Amniotic stem cell (primary cell): ENCODE measurements at regions not wholly inside any gene's neighbourhood (a gene's known extent, or its start where the extent isn't known, plus 50 kb on each side); places are given as distances from the start of the nearest gene placed in this dataset.

Experiments used
- DNase-seq: peaks from one replicate; lab custom pipeline; 2025; lab: John Stamatoyannopoulos, UW

DNA sequence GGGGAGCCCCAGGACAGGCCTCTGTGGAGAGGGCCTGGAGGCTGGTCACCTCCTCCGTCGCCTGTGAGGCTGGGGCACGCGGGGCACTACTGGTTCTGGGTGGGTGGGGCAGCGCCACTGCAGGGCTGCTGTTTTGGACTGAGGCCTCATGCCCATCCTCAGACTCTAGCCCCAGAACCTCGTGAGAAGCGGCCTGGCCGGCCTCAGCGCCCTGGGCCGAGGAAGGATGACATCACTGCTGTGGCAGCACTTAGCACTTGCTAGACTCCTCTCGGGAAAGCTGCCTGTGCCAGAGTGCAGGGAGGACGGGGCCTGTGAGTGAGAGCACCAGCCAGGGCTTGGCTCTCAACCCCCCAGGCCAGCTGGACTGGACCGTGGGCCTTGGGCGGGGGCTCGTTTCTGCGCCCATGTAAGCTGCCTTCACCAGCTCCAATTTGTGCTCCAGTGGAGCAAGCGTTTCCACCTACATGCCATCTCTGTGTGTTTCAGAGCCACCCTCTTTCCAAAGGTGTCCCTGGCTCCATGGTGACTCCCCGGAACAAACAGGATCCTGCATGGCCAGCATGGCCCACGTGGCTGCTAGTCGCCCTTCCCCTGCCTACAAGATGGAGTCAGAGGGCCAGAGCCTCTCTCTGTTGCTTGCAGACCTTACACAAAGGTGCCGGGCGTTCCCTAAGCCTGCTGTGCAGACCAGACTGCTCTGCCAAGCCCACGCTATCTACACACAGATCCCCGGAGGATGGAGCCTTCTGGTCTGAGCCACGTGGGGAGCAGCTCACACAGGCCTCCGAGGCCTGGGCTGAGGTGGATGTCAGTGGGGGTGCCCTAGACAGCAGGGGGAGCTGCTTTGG is 102.9 kb downstream of the CTTN start:
- DNase-seq = no peak

DNA sequence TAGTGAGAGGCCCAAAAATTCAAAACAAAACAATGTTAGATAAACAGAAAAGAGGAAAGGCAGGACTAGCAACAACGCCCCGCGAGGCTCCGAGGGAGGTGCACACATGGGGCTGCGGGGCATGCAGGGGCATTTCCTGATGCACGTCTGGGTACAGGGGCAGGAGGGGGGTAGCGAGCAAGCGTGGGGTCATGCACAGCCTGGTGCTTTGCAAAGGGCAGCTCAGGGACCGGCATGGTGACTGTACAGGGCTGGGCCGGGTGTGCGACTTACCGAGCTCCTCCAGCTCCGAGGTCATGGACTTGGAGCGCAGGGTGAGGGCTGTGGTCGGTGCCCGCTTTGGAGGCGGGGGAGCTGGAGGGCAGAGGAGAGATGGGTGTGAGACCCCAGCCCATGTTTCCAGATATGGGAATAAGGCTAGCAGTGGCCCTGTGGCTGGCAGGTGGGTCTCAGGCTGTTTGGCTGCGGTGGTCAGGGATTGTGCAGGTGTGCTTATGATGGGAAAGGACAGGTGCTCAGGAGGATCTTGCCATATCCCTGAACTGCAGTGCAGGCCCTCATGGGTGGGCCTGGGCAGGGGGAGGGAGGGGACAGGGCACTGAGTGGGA is 103.7 kb downstream of the CTTN start:
- no peak for DNase-seq

DNA sequence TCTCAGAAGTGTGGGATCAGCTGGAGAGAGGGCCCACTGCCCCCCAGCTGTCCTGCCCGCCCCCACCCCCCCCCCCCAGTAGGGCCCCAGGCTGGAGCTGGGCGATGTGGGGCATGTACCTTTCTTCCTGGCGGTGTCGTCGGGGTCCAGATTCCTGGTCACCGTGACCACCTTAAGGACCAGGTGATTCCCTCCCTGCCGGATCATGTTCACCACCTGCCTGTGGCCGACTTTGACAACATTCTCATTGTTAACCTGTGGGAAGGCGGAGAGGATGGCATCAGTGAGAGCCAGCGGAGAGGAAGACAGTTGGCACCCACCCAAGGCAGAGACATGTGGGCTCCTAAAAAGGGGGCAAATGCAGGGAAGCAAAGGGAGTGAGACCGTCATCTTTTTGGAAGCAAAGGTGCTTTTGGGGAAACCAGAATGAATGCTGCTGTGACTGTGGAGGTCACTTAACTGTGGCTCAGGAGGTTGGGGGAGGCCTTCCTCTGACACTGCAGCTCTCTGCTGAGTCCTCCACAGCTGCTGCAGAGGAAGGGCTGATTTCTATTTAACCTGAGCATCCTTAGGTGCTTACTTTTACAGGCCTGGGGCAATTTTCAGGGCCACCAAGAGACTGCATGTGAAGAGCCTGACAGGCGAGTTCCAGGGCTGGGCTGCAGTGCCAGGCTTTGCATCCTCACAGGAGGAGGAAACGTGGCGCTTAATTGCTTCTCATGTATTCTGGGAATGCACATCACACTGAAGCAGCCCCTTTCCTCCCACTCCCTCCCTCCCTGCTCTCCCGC is 104.5 kb downstream of the CTTN start:
- no peak for DNase-seq

DNA sequence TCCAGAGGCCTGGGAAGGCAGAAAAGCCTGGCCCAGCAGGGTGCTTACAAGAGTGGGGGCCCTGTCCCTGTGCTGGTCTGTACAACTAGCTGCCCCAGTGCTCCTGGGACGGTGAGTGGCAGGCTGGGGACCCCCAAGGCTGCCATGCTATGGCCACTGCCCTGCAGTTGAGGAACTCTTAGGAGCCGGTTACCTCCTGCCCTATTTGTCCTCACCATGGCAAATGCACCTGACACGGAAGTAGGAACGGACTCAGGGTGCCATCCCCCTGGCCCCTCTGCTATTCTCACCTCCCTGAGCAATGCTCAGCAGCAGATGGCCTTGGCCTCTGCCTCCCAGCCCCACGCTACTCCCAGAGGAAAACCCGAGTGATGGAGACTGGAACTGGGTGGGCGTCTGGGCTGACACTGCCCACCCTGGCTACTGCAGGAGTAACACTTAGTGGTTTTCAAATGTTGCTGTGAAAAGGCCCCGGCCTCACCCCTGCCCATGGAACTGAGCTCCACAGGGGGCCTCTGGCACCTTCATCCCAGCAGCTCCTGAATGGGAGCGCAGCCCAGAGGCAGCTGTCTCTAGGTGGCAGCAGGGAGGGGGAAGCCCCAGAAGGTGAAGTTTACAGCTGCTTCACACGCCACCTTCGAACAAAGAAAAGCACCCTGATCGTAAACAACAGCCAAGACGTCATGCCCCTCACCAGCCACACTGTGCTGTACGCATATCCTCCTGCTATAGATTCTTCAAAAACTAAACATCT is 105.3 kb downstream of the CTTN start:
- DNase-seq = no peak

DNA sequence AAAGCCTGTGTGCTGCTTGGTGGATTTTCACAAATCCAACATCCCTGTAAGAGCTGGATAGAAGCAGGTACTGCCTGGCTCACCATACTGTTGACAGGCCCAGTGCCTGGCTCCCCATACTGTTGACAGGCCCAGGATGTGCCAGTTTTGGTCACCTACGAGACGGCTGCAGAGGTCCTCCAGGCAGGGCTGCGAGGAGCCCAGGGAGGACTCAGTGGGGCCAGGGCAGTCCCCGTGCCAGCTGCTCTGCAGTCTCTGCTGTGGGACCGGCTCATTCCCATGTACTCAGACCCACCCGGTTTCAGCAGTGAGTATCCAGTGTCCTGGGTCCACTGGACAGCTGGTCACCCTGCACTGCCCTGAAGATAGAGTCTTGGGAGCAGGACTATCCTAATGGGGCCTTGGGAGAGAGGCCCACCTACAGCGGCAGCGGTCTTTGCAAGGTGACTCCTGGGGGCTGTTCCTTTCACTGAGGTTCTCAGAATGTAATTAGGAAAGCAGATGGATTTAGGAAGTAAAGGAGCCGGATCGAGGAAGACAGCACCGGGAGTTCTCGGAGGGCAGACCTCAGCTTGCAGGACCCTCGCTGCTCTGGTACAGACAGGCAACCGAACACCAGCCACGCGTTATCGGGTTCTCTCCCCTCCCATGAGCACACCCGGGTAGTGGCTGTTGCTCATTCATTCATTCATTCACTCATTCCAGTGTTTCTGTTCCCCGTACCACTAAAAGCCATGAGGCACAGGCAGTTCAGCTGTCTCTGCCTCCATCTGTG is 106.1 kb downstream of the CTTN start:
- DNase-seq = no peak

DNA sequence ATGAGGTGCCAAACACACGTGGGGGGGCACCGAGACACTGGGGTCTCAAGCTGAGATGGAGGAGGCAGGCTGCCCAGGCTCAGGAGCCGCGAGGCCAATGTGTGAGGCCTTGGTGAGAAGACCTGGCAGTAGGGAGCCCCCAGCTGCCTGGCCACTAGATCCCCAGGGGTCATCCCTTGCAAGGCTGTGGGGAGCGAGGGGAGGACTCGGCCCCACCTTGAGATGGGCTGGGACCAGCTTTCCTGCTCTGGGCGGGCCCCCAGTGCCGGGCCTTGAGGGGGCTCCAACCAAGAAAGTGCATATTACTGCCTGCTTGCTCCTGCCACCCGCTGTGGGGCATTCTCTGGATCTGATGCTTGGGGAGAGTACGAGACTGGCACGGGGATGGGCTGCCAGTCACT is 107.0 kb downstream of the CTTN start:
- no peak for DNase-seq

DNA sequence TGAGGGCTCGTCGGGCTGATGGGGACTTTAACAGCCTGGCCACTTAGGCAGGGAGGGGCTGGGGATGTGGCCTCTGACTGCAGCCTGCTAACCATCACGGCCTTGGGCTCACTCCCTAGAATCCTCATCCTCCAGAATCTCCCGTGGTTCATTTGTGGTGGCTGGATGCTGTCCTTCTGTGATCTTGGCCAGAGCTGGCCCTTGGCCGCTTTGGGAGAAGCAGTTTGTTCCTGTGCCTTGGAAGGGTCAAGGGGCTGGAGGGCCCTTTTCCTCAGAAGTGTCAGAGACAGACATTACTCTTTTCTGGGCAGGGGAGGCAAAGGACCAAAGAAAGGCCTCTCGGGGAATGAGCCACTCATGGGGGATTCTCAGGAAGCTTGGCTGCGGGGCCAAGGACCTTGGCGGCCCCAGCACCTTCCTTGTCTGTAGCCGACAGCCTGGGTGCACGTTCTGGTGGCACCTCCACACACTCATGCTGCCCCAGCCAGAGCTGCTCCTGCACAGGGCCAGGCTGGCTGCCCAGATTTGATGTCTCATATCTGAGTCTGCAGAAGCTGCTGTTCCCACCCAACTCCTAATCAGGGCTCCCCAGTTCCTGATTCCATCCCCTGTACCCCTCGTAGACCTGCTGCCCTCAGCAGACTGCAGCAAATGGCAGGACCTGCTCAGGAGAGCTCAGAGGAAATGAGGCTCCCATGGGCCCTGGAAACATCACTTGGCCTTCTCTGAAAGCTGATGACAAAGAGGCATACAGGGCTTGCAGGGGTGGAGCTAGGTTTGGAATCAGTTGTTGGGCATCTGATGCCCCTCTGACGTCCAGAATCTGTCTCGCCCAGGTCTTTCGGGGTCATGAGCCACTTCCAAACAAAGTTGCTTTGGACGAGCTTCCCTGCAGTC is 107.7 kb downstream of the CTTN start:
- DNase-seq = no peak

DNA sequence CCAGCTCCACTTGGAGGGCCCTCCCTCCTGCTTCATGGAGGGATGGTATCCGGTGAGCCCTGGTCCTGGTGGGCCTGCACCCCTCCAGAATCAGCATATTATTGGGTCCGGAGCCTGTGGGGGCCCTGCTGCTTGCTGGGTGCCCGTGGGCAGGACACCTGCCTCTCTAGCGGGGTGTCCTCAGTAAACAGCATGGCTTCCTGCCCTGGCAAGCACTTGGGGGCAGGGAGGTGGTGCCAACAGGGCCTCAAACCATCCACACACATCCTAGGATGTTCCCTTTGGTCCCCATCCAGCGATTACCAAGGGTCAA is 108.3 kb downstream of the CTTN start:
- DNase-seq = no peak

DNA sequence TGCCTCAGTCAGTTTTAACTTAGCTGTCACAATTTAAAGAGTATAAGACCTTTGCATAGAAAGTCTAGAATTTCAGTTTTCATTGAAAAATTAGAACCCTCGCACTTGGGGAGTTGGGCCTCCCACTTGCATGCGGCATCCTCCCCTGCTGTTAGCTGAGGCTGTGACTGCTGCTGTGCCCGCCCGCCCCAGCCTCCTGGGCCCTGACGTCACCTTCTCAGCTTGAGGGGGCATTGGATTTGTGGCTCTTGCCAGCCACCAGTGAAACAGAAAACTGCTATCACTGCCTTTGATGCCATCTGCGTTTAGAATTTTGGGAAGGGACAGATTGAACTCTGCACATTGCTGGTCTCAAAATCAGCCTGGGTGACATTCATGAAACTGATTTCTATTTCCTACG is 108.7 kb downstream of the CTTN start:
- no peak for DNase-seq

DNA sequence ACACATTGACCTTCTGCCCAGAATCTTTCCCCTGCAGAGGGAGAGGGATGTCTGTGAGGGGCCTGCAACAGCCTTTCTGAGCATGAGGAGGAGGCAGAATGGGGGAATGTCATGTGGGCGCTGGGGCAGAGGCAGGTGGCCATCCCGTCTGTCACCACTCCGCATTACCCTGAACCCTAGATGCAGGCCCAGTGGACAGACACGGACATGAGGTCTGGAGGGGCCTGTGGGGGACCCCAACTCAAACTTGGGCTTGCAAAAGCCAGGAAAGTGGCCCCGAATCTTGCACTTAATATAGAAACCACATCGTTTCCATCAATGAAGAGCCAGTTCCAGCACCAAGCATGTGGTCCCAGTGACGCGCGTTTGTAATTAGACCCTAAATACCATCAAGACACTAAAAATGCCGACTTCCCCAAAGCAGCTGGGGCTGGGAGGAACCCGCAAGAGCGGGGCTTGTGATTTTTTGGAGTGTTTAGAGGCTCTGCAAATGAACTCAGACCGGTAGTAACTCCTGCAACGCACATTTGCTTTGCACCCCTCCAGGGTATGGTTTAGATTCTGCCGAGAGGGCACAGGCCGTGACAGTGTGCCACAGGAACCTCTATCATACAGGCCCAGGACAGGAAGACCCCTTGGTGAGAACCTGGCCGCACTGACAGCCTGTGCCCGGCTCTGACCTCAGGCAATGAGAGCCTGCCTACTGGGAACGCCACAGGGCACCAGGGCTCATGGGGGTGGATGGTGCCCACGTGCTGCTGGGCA is 109.3 kb downstream of the CTTN start:
- DNase-seq = no peak

DNA sequence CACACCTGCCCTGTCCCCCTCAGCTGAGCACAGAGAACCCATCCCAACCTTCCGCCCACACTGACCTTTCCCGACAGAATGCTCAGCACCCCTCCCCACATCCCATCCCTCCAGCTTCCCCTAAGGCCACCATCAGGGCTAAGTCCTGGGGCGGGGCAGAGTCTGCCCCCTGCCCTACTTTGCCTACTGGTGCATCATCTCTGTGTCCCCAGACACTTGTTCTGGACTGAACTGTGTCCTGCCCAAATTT is 109.8 kb downstream of the CTTN start:
- no peak for DNase-seq

DNA sequence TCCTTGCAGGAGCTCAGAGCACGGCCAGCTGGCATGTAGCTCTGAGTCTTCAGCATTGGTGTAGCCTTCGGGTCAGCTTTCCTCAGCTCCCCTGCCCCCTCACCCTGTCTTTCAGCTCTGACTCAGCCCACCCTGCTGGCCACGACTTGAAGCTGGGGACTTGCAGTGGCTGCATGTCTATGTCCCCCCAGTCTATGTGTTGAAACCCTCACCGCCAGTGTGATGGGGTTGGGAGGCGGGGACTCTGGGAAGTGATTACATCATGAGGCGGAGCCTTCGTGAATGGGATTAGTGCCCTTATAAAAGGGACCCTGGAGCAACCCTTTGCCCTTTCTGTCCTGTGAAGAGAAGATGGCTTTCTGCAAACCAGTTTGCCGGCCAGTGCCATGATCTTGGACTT is 111.1 kb downstream of the CTTN start:
- DNase-seq = no peak

DNA sequence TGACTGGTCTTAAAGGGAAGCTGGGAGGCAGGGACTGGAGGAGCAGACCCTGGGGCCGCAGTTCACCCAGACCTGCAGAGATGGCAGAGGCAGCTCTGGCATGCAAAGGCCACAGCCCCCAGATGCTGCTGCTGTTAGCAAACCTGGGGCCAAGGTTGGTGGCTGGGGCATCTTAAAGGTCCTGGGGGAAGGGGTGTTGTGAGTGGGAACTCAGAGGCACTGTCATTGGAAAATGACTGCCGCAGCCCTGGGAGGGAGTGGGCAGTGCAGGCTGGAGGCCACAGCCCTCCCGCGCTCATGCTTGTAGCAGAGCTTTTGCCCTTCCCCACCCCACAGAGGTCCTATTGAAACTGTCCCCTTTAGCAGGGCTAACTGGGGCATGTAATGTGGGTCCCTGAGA is 111.8 kb downstream of the CTTN start:
- DNase-seq = no peak

DNA sequence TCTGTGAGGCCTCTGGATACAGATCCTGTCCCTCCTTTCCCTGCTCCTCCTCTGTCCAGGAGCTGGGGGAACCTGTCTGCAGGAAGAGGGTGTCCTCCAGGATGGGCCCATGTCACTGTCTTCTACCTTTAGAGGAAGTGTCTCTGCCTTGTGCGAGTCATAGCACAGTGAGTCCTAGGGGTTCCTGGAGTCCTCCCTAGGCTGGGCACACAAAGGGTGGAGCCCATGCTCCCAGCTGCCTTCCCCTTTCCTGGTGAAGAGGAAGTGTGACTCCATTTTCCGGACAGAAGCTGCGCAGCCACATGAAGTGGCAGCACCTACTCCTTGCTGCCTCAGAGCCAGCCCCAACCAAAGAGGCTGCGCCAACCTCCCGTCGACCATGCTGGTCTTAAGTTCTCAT is 112.2 kb downstream of the CTTN start:
- no peak for DNase-seq

DNA sequence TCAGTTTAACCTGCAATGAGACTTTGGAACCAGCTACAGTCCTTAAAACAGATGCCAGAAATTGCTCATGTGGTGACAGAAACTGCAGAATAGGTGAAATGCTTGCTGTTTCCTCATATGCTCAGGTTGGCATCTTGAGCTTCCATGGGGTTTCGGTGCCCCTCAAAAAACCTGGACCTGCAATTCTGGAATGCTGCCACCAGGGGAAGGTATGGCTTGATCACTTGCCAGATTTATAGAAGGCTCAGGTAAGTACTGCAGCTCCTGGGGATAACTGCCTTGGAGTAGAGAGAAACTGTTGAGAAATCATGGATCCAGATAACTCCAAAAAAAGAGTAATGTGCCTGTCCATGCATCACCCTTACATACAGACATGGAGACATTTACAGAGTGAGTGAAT is 113.0 kb downstream of the CTTN start:
- DNase-seq = no peak

DNA sequence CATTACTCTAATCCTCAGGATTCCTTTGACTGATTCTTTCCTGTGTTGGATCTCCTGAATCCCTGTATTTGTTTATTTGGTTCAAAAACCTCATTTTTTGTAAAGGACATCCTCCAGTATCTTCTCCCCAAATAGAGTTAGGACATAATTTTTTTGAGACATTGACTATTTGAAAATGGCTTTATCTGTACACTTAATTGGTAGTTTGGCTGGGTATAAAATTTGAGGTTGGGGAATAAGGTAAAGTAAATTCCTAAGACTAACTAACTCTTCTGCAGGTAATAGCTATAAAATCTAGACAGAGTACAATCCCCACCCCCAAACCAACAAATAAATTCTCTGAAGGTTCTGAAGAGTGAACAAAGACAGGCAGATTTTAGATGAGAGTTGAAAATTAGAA is 114.4 kb downstream of the CTTN start:
- no peak for DNase-seq

DNA sequence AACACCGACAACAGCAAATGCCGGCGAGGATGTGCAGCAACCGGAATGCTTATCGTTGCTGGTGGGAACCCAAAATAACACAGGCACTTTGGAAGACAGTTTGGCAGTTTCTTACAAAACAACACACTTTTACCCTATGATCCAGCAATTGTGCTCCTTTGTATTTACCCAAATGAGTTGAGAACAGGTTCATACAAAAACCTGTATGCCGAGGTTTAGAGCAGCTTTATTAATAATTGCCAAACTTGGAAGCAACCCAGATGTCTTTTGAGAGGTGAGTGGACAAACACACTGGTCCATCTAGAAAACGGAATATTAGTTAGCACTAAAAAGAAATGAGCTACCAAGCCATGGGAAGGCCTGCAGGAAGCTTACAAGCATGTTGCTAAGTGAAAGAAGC is 118.9 kb downstream of the CTTN start:
- no peak for DNase-seq

DNA sequence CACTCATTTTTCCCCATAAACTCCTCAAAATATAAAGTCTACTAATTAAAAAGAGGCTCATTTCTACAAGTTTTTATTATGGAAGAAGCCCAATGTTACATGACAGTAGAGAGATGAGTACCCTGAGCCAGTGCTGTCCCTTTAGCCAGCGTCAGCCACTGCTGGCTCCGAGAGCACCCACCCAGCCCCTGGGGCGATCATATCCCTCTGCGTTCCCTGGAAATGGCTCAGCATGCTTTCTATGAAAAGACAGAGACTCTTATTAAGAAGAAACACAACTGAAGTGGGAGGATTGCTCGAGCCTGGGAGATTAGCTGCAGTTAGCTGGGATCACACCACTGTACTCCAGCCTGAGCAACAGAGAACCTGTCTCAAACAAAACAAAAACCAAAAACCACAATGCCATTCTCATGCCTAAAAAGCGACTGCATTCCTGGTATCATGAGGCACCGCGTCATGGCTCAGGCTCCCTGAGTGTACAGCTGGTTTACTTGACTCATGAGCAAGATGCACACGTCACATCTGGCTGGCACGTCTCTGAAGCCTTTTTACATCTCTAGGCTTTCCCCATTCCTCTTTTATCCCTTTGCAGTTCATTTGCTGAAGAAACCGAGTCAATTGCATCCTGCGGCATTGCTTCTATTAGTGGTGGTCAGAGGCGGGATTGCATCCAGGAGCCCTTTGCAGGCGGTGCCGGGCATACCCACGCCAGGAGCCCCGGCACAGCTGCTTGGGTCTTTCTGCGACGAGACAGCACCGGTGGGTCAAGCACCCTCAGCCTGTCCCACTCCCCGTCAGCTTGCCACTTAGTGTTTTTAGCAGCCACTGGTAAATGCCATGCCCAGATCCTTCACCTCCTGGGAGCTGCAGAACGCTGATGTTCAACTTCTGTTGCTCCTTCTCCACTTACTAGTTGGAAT is 119.9 kb downstream of the CTTN start:
- peak; percentile 27 for DNase-seq

DNA sequence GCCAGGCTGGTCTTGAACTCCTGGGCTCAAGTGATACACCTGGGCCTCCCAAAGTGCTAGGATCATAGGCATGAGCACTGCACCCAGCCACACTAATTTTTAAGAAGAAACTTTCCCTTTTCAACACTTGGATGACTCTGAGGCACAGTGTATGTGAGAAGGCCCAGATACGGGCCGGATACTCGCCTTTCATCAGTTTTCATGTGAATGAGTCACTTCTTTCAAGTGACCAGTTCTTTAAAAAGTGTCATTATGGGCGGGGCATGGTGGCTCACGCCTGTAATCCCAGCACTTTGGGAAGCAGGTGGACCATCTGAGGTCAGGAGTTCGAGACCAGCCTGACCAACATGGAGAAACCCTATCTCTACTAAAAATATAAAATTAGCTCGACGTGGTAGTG is 120.8 kb downstream of the CTTN start:
- no peak for DNase-seq
